RWPE2 (cell line): ENCODE measurements at regions not wholly inside any gene's neighbourhood (a gene's known extent, or its start where the extent isn't known, plus 50 kb on each side); places are given as distances from the start of the nearest gene placed in this dataset.

Experiments used
- ATAC-seq: fragments of 200-7000 bp; cut with Tn5 transposase; 3 replicates; pipeline ENCODE4 v1.9.1; 2021; ENCODE audit warnings: low read depth
- DNase-seq: peaks from one replicate; pipeline ENCODE4 v3.0.0-alpha.2; 2020; ENCODE audit warnings: low spot score
- H3K27ac ChIP-seq: fragments of 450-650 bp; 2 replicates; pipeline ENCODE4 v1.5.1; 2017; ENCODE audit warnings: mild to moderate bottlenecking; ENCODE audit not compliant: poor library complexity, severe bottlenecking
- H3K27me3 ChIP-seq: fragments of 250-450 bp; sonication (Bioruptor Pico); 2 replicates; pipeline ENCODE4 v1.5.1; 2021; ENCODE audit warnings: mild to moderate bottlenecking, moderate library complexity; ENCODE audit not compliant: insufficient read depth, poor library complexity, severe bottlenecking
- H3K36me3 ChIP-seq: fragments of 250-450 bp; sonication (Bioruptor Pico); 2 replicates; pipeline ENCODE4 v1.5.1; 2020; ENCODE audit warnings: low read depth, mild to moderate bottlenecking, moderate library complexity
- H3K4me1 ChIP-seq: fragments of 250-450 bp; sonication (Bioruptor Pico); 2 replicates; pipeline ENCODE4 v1.5.1; 2021; ENCODE audit warnings: mild to moderate bottlenecking, moderate library complexity; ENCODE audit not compliant: insufficient read depth, poor library complexity, severe bottlenecking
- H3K4me3 ChIP-seq: fragments of 250-450 bp; sonication (Bioruptor Pico); 2 replicates; pipeline ENCODE4 v1.5.1; 2021; ENCODE audit warnings: mild to moderate bottlenecking, moderate library complexity; ENCODE audit not compliant: severe bottlenecking
- H3K9me3 ChIP-seq: fragments of 250-450 bp; sonication (Bioruptor Pico); 2 replicates; pipeline ENCODE4 v1.5.1; 2021; ENCODE audit warnings: mild to moderate bottlenecking, moderate library complexity; ENCODE audit not compliant: severe bottlenecking
- TF ChIP-seq, protein P1 (sequence below): fragments of 450-650 bp; IDR thresholded peaks from one replicate; pipeline ENCODE4 v1.5.1; 2017; ENCODE audit warnings: mild to moderate bottlenecking, moderate library complexity; ENCODE audit not compliant: poor library complexity, severe bottlenecking

DNA sequence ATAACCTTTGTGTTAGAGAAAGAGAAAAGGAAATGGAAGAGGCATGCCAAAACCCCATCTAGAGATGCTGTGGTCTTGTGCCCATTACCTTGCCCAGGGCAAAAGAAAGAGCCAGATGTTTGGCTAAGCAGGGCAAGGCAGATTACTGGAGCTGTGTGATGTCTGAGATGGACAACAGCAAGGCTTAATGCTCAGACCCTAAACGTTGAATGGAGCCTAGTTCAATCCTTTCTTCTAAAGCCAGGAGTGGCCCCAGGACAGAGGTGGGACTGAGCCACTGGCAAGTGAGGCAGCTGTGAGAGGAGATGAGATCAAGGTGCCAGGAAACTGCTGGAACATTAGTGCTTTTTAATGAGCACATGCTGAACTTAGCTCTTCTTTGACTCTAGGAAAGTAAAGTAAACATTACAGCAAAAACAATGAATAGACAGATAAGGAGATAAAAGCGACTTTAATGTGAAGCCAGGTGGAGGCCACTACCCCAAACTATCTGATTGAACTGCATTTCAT, 143.0 kb upstream of the EGFLAM start:
- TF ChIP-seq, protein P1, sequence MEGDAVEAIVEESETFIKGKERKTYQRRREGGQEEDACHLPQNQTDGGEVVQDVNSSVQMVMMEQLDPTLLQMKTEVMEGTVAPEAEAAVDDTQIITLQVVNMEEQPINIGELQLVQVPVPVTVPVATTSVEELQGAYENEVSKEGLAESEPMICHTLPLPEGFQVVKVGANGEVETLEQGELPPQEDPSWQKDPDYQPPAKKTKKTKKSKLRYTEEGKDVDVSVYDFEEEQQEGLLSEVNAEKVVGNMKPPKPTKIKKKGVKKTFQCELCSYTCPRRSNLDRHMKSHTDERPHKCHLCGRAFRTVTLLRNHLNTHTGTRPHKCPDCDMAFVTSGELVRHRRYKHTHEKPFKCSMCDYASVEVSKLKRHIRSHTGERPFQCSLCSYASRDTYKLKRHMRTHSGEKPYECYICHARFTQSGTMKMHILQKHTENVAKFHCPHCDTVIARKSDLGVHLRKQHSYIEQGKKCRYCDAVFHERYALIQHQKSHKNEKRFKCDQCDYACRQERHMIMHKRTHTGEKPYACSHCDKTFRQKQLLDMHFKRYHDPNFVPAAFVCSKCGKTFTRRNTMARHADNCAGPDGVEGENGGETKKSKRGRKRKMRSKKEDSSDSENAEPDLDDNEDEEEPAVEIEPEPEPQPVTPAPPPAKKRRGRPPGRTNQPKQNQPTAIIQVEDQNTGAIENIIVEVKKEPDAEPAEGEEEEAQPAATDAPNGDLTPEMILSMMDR = no peak
- Histone ChIP-seq H3K27ac (no peak overlapping the region), H3K4me1 (no peaks in the 10 kb centered on the region), H3K27me3 (peaks cover 26% of the 10 kb centered on the region), H3K36me3 (no peaks in the 10 kb centered on the region), H3K4me3 (no peak overlapping the region), H3K9me3 (no peaks in the 10 kb centered on the region)
- ATAC-seq (no peak), DNase-seq (no peak)

DNA sequence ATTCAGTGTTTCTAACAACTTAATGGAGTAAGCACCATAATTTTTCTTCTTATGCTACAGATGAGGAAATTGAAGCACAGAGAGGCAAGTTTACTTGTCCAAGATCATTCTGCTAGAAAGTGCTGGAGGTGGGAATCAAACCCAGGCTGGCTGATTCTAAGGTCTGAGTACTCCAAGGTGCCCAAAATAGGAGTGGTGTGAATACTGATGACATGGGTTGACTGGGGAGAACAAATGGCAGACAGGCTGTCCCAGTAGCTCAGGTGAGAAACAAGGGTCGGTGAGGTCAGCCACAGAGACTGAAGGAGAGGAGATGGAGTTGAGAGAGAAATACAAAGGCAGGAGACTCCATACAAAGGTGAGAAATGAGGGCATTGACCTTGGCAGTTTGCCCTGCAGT, 144.5 kb upstream of the EGFLAM start:
- Histone ChIP-seq H3K36me3 (no peaks in the 10 kb centered on the region), H3K9me3 (no peaks in the 10 kb centered on the region), H3K27ac (no peak overlapping the region), H3K27me3 (peaks cover 28% of the 10 kb centered on the region), H3K4me3 (no peak overlapping the region), H3K4me1 (no peaks in the 10 kb centered on the region)
- no peak for ATAC-seq
- TF ChIP-seq, protein P1 = no peak
- no peak for DNase-seq

DNA sequence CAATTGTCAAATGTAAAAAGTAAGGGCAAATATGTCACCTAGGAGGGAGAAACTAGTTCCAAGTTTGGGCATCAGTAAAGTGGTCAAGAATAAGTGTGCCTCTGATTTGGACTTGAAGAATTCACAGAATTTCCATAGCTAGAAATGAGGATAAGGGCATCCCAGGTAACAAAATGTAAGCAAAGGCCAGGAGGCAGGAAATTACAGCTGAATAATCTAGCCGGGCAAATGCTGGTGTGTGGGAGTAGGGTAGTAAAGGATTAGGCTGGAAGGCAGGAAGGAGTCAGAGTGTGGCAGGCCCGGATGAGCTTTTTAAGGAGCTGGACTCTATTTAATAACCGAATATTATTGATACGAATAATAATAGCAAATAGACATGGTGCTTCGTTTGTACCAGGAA, 144.9 kb upstream of the EGFLAM start:
- H3K4me3 ChIP-seq = no peak overlapping the region
- DNase-seq = no peak
- no peak for ATAC-seq
- TF ChIP-seq, protein P1 = no peak
- H3K4me1 ChIP-seq = no peaks in the 10 kb centered on the region
- no peaks in the 10 kb centered on the region for H3K9me3 ChIP-seq
- H3K27ac ChIP-seq = no peak overlapping the region
- peaks cover 28% of the 10 kb centered on the region for H3K27me3 ChIP-seq
- H3K36me3 ChIP-seq = no peaks in the 10 kb centered on the region

DNA sequence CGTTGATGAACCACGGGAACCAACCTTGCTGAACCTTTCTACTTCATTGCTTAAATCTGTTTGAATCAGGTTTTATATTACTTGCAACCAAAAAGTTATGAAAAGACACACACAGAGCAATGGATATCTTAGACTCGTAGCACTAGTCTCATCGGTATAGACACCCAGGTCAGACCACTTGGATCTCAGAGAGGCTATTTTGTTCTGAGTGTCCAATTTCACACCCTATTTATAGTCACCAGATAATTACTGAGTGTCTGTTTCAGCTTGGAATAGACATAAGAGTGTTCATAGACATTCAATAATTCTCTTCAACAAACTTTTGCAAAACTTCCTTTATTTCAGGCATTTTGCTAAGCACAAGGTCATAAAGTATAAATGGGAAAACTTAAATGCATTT, 145.4 kb upstream of the EGFLAM start:
- no peaks in the 10 kb centered on the region for H3K4me1 ChIP-seq
- no peaks in the 10 kb centered on the region for H3K36me3 ChIP-seq
- TF ChIP-seq, protein P1 = no peak
- DNase-seq = no peak
- H3K27ac ChIP-seq = no peak overlapping the region
- H3K9me3 ChIP-seq = no peaks in the 10 kb centered on the region
- H3K4me3 ChIP-seq = no peak overlapping the region
- ATAC-seq = no peak
- peaks cover 24% of the 10 kb centered on the region for H3K27me3 ChIP-seq

DNA sequence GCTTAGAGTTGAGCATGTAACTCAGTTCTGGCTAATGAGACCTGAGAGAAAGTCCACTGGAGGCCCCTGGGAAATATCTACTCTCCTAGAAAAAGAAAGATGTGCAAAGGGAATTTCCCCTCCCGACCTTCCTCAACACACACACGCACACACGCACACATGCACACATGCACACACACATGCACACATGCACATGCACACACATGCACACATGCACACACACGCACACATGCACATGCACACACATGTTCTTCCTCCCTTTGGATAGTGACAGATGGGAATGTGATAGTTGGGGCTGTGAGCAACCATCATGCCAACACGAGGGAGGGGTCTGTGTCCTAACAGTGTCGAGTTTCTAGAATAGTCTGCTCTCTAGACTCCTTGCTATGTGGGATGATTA, 148.2 kb upstream of the EGFLAM start:
- DNase-seq (no peak), ATAC-seq (no peak)
- TF ChIP-seq, protein P1 = no peak
- no peaks in the 10 kb centered on the region for H3K9me3 ChIP-seq
- peaks cover 13% of the 10 kb centered on the region for H3K27me3 ChIP-seq
- no peaks in the 10 kb centered on the region for H3K36me3 ChIP-seq
- no peaks in the 10 kb centered on the region for H3K4me1 ChIP-seq
- H3K4me3 ChIP-seq = no peak overlapping the region
- H3K27ac ChIP-seq = no peak overlapping the region
